ENCODE measurements at regions not wholly inside any gene's neighbourhood (a gene's known extent, or its start where the extent isn't known, plus 50 kb on each side); places are given as distances from the start of the nearest gene placed in this dataset.

- no peak for DNase-seq
These were observed 174.3 kb upstream of the CCND2 start for GRCh38 chr12:4099276-4099675.

- no peak for DNase-seq
These were observed 182.4 kb upstream of the CCND2 start for GRCh38 chr12:4091016-4091743.

- no peak for DNase-seq
These were observed 183.6 kb upstream of the CCND2 start for GRCh38 chr12:4089956-4090355.

- DNase-seq, result no peak
These were observed 184.4 kb upstream of the CCND2 start for GRCh38 chr12:4089121-4089606.

GRCh38 chr12:4088451-4088850, 185.1 kb upstream of the CCND2 start:
- no peak for DNase-seq

- no peak for DNase-seq
These were observed 187.1 kb upstream of the CCND2 start for GRCh38 chr12:4086481-4086880.

- DNase-seq, result no peak
These were observed 189.0 kb upstream of the CCND2 start for GRCh38 chr12:4084573-4084972.

- no peak for DNase-seq
These were observed 190.7 kb upstream of the CCND2 start for GRCh38 chr12:4082809-4083403.

- DNase-seq, result no peak
These were observed 193.3 kb upstream of the CCND2 start for GRCh38 chr12:4080213-4080612.

GRCh38 chr12:4074129-4074528, 199.4 kb upstream of the CCND2 start:
- no peak for DNase-seq

GRCh38 chr12:4069670-4070010, 196.4 kb upstream of the PARP11 start:
- no peak for DNase-seq

GRCh38 chr12:4068981-4069669, 195.9 kb upstream of the PARP11 start:
- DNase-seq, result no peak

GRCh38 chr12:4064008-4064407, 190.8 kb upstream of the PARP11 start:
- DNase-seq, result no peak

- no peak for DNase-seq
These were observed 186.8 kb upstream of the PARP11 start for GRCh38 chr12:4059898-4060568.

GRCh38 chr12:4056910-4057845, 184.0 kb upstream of the PARP11 start:
- DNase-seq, result no peak

GRCh38 chr12:4054630-4055029, 181.4 kb upstream of the PARP11 start:
- no peak for DNase-seq

- DNase-seq, result no peak
These were observed 179.5 kb upstream of the PARP11 start for GRCh38 chr12:4052691-4053090.

GRCh38 chr12:4051596-4051995, 178.4 kb upstream of the PARP11 start:
- DNase-seq, result no peak

- no peak for DNase-seq
These were observed 177.1 kb upstream of the PARP11 start for GRCh38 chr12:4050340-4050739.

- DNase-seq, result no peak
These were observed 176.3 kb upstream of the PARP11 start for GRCh38 chr12:4049298-4050080.

- no peak for DNase-seq
These were observed 174.2 kb upstream of the PARP11 start for GRCh38 chr12:4047421-4047820.

GRCh38 chr12:4046495-4046840, 173.3 kb upstream of the PARP11 start:
- no peak for DNase-seq

Measured in CD4-positive, alpha-beta T cell treated with Interferon alpha-2 for 1 hour (primary cell).